Astrocyte (in vitro differentiated cells and primary cell): ENCODE measurements at regions not wholly inside any gene's neighbourhood (a gene's known extent, or its start where the extent isn't known, plus 50 kb on each side); places are given as distances from the start of the nearest gene placed in this dataset.

Source experiments
- EZH2 ChIP-seq: IDR thresholded peaks from 2 replicates; pipeline ENCODE4 v1.6.1; 2012; ENCODE audit warnings: mild to moderate bottlenecking, low read length, inconsistent platforms; ENCODE audit not compliant: insufficient read depth
- TF ChIP-seq, protein P1 (sequence below): IDR thresholded peaks from 2 replicates; pipeline ENCODE4 v1.5.1; 2011; ENCODE audit warnings: low read depth, mild to moderate bottlenecking, inconsistent platforms, low read length, moderate library complexity; ENCODE audit not compliant: insufficient read depth

DNA sequence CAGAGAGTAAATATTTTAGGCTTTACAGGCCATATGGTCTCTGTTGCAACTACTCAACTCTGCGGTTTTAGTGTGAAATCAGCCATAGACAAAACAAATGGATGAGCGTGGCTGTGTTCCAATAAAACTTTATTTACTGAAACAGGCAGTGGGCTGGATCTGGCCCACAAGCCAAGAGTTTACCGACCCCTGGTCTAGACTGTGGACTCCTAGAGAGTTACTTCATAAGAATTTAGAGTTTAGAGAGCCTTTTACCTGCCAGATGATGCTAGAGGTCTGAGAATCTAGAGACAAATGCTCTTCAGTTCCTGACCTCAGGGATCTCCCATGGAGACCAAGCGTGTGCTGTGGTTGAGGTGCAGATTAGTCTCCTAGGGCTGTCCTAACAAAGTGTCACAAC lies 174.8 kb downstream of the PTEN start:
- TF ChIP-seq, protein P1, sequence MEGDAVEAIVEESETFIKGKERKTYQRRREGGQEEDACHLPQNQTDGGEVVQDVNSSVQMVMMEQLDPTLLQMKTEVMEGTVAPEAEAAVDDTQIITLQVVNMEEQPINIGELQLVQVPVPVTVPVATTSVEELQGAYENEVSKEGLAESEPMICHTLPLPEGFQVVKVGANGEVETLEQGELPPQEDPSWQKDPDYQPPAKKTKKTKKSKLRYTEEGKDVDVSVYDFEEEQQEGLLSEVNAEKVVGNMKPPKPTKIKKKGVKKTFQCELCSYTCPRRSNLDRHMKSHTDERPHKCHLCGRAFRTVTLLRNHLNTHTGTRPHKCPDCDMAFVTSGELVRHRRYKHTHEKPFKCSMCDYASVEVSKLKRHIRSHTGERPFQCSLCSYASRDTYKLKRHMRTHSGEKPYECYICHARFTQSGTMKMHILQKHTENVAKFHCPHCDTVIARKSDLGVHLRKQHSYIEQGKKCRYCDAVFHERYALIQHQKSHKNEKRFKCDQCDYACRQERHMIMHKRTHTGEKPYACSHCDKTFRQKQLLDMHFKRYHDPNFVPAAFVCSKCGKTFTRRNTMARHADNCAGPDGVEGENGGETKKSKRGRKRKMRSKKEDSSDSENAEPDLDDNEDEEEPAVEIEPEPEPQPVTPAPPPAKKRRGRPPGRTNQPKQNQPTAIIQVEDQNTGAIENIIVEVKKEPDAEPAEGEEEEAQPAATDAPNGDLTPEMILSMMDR = no peak
- TF ChIP-seq EZH2 = no peak
